ENCODE measurements at regions not wholly inside any gene's neighbourhood (a gene's known extent, or its start where the extent isn't known, plus 50 kb on each side); places are given as distances from the start of the nearest gene placed in this dataset.
"Not testable (repeated sequence)": the region's sequence is repeated elsewhere in the genome, so short reads cannot be mapped to it uniquely, and the experiment has no call there.

GRCh38 chr10:33100781-33101391, 142.9 kb upstream of the ITGB1 start:
- DNase-seq = no peak

GRCh38 chr10:33099748-33100147, 141.7 kb upstream of the ITGB1 start:
- DNase-seq = no peak

- no peak for DNase-seq
Observed at GRCh38 chr10:33098951-33099663, 141.1 kb upstream of the ITGB1 start.

GRCh38 chr10:33095867-33096815, 138.1 kb upstream of the ITGB1 start:
- DNase-seq = no peak

DNA sequence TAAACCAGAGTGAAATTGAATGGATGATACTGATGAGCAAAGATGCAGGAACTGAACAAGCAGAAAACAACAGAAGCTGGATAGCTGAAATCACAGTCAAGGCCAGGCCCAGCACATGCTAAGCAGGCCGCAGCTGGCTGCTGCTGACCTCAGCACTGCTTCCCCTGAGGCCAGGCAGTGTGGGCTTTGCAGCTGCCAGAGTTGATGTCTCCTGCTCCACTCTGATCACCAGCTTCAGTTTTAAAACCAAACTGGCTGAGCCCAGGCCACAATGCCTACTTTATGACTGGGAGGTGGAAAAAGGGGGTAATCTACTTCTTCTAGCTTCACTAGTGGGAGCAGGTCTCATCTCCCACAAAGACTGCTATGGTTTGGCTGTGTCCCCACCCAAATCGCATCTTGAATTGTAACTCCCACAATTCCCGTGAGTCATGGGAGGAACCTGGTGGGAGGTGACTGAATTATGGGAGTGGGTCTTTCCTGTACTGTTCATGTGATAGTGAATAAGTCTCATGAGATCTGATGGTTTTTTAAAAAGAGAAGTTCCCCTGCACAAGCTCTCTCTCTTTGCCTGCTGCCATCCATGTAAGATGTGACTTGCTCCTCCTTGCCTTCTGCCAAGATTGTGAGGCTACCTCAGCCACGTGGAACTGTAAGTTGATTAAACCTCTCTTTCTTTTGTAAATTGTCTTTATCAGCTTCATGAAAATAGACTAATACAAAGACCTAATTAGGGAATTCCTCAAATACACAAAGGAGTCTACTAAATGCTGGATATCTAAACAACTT, 136.4 kb upstream of the ITGB1 start:
- no peak for DNase-seq

- no peak for DNase-seq
Observed at GRCh38 chr10:33093362-33093761, 135.3 kb upstream of the ITGB1 start.

- DNase-seq = no peak
Observed at GRCh38 chr10:33092596-33092995, 134.6 kb upstream of the ITGB1 start.

- no peak for DNase-seq
Observed at GRCh38 chr10:33091201-33091600, 133.2 kb upstream of the ITGB1 start.

- DNase-seq = no peak
Observed at GRCh38 chr10:33088990-33089389, 131.0 kb upstream of the ITGB1 start.

DNA sequence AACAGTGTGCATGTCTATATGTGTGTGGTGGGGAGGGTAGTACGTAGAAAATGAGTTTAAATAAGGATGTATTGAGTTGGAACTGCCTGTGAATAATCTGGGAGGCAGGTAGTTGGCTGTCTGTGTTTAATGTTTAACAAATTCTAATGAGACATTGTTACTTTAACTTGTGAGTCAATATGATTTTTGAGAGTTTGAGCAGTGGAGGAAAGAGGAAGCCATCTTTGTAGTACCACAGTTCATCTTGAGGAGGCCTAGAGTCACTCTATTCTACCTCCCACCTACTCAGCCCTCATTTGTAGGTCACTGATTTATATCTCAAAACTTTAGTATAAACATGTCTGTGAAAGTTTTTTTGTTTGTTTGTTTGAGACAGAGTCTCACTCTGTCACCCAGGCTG, 129.9 kb upstream of the ITGB1 start:
- no peak for DNase-seq

DNA sequence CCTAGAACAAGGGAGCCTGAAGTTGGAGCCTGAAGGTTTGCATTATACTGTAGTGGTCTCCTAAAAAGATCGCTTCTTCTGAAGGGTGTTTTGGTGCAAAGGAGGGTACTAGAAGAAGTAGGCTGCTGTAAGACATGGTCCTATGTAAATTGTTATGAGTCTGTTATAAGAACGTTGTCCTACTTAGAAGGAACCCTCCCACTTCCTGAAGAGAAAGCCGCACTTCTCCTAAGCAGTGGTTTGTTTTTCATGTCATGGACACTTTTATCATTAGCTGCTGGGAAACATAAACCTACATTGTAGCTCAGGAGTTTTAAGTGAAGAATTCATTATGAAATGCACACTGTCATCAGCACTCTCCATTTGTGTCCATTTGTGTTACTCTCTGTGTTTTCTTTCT, 129.1 kb upstream of the ITGB1 start:
- DNase-seq = no peak

GRCh38 chr10:33086100-33086499, 128.1 kb upstream of the ITGB1 start:
- no peak for DNase-seq

DNA sequence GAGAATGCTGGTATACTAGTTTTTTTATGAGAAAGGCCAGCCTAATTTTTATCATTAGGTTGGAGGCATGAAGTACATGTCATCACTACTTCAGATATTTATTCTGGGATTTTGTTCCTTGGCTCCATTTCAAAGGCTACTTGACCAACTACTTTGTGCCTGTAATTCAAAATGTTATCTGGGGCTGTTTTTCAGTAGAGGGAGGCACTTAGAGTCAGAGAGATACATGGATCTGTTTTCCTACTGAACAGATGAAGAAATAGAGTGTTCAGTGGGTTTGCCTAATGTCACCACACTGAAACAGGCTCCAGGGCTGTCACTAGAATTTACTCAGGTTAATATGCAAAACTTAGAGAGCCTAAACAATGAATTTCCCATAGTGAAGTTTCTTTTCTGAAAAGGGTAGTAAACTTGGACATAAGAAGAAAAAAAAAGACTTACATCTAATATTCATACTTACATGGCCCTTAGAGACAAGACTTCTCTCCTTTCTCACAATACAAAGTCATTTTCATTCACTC, 127.3 kb upstream of the ITGB1 start:
- no peak for DNase-seq

- no peak for DNase-seq
Observed at GRCh38 chr10:33084453-33084852, 126.4 kb upstream of the ITGB1 start.

GRCh38 chr10:33082373-33082895, 124.4 kb upstream of the ITGB1 start:
- DNase-seq = no peak

GRCh38 chr10:33080467-33080866, 122.4 kb upstream of the ITGB1 start:
- not testable (repeated sequence) for DNase-seq

DNA sequence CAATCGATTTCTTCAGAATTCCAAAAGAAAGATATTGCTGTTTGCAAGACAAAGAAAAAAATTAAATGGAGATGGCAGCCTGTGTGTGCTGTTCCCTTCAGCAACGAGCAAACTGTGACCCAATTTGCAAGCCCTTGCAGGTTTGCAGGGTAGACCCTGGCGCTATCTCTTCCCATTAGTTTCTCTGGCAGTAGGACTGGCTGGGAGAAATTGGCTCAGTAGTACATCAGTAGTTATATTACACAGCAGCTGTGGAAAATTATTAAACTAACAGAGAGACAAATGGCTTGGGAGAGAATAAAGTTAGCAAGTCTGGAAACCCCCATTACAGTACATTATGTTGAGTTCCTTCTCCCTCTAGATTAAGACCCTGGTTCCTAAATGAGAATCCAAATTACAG, 116.4 kb upstream of the ITGB1 start:
- no peak for DNase-seq

GRCh38 chr10:33073641-33074415, 115.8 kb upstream of the ITGB1 start:
- no peak for DNase-seq

GRCh38 chr10:33071857-33072256, 113.8 kb upstream of the ITGB1 start:
- DNase-seq = no peak

DNA sequence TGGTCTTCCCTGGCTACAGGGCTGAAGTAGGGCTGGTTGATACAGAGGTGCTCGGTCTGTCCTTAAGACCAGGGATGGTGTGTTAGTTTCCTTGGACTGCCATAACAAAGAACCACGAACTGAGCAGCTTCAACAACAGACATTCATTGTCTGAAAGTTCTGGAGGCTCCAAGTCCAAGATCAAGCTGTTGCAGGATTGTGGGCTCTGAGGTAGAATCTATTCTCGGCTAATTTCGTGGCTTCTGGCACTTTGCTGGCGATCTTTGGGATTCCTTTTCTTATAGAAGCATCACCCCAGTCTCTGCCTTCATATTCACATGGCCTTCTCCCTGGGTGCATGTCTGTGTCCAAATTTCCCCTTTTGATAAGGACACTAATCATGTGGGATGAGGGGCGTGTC, 112.1 kb upstream of the ITGB1 start:
- no peak for DNase-seq

DNA sequence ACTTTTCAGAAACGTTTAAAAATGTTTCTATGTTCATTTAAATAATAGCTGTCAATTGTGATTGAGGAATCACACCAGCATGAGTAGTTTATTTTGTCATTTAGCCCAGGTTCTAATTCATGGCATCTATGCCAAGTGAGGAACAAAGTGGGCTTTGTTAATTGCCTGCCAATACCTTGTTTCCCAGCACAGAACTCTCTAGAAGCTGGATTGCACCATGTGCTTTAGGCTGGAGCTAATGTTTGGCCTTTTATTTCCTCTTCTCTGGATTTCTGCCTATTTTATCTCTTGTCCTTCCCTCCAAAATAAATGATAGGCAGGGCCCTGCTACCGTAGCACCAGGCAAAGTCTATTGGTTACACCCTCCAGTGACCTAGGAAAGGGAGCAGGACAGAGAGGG, 109.9 kb upstream of the ITGB1 start:
- no peak for DNase-seq

- no peak for DNase-seq
Observed at GRCh38 chr10:33067481-33067880, 109.5 kb upstream of the ITGB1 start.
